SJSA1 (cell line): ENCODE measurements at regions not wholly inside any gene's neighbourhood (a gene's known extent, or its start where the extent isn't known, plus 50 kb on each side); places are given as distances from the start of the nearest gene placed in this dataset.

Experiments used
- DNase-seq, 2 experiments: peaks; one replicate each; pipeline ENCODE4 v3.0.0-alpha.2; 2015 to 2020; ENCODE audit warnings: low spot score in 2 of 2, low read depth in 1 of 2
- H3K27ac ChIP-seq: fragments of 250-450 bp; sonication (Bioruptor Pico); 2 replicates; pipeline ENCODE4 v1.5.1; 2020; ENCODE audit warnings: mild to moderate bottlenecking, moderate library complexity
- H3K27me3 ChIP-seq: fragments of 250-450 bp; sonication (Bioruptor Pico); replicated peaks from 2 replicates; pipeline ENCODE4 v1.5.1; 2020; ENCODE audit warnings: mild to moderate bottlenecking, moderate library complexity
- H3K36me3 ChIP-seq: fragments of 250-450 bp; sonication (Bioruptor Pico); 2 replicates; pipeline ENCODE4 v1.5.1; 2020; ENCODE audit warnings: mild to moderate bottlenecking
- H3K4me1 ChIP-seq: fragments of 250-450 bp; sonication (Bioruptor Pico); replicated peaks from 2 replicates; pipeline ENCODE4 v1.6.1; 2021; ENCODE audit warnings: mild to moderate bottlenecking
- H3K4me3 ChIP-seq: fragments of 250-450 bp; sonication (Bioruptor Pico); 2 replicates; pipeline ENCODE4 v1.5.1; 2020; ENCODE audit warnings: mild to moderate bottlenecking
- H3K9me3 ChIP-seq: fragments of 250-450 bp; sonication (Bioruptor Pico); replicated peaks from 2 replicates; pipeline ENCODE4 v1.5.1; 2020; ENCODE audit warnings: mild to moderate bottlenecking

GRCh38 chr10:116792817-116793216 lies 50.5 kb upstream of the HSPA12A start:
- Histone ChIP-seq H3K4me3 (no peak overlapping the region), H3K4me1 (peaks cover 2% of the 10 kb centered on the region; the same call in 1 of the 2 replicates), H3K27me3 (peaks cover 3% of the 10 kb centered on the region; the same call in 1 of the 2 replicates), H3K27ac (no peak overlapping the region), H3K36me3 (no peaks in the 10 kb centered on the region), H3K9me3 (no peaks in the 10 kb centered on the region)
- no peak for DNase-seq

DNA sequence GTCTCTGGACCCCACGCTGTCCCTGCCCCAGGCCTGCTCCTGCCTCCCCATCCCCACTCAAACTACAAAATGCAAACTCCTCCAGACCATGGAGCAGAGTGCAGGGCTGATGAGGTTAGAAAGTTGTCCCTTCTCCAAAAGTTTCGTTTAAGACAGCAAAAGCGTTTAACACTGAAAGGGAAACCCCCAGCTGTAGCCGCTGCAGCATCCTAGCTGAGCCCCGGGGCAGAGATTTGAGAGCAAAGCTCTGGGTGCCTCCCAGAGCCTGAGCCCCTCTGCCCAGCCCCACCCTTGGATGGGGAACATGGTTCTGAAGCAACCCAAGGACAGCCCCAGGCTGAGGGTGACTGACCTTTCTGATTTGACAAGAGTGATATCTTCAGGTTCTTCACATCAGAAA lies 52.8 kb upstream of the ENO4 start:
- H3K9me3 ChIP-seq: no peaks in the 10 kb centered on the region
- H3K4me3 ChIP-seq: no peak overlapping the region
- H3K27ac ChIP-seq: no peak overlapping the region
- no peak for DNase-seq
- H3K4me1 ChIP-seq: no peaks in the 10 kb centered on the region
- no peaks in the 10 kb centered on the region for H3K36me3 ChIP-seq
- peaks cover 3% of the 10 kb centered on the region; the same call in 1 of the 2 replicates for H3K27me3 ChIP-seq

DNA sequence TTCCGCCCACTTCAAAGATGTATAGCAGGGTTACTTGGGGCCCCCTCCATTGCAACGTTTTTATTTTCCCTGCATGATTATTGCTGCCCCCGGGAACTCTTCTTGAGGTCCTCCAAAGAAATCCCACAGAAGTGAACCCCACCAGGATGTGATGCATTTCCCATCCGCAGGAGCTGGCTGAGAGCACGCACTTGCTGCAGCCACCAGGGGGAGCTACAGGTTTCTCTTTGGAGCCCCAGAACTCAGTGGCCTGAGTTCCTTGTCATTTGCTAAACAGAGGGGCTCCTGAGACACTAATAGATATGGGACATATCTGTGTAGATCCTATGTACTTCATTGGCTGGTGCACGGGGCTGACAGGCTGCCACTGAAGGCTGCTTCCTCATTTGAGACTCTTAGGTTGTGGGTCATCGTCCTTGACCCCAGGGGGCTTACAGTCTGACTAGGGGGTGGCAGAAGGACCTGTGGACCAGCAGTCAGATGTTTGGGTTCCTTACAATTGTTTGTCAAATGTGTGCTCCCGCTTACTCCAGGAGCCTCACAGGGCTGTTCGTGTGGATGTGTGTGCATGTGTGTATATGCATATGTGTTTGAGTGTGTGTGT lies 52.3 kb upstream of the ENO4 start:
- Histone ChIP-seq H3K4me1 (no peaks in the 10 kb centered on the region), H3K4me3 (no peak overlapping the region), H3K27ac (no peak overlapping the region), H3K36me3 (no peaks in the 10 kb centered on the region), H3K9me3 (no peaks in the 10 kb centered on the region), H3K27me3 (peaks cover 3% of the 10 kb centered on the region; the same call in 1 of the 2 replicates)
- peak; percentile 50 to 72 for DNase-seq

DNA sequence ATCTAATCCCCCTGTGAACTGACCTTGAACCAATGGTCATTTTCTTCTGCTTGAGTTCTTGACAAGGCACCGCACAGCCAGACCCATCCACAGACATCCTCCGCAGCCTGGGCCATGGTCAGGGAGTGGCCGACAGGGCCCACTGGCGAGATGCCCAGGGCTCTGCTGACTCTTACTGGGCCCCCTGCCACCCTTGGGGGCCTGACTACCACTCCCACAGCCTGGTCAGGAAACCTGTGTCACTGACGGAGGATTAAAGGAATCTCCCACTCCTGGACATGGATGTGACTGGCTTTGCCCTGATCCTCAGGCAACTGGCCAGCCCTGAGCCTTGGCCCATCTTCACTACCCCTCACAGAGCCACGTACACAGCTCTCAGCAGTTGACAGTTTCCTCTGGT lies 50.4 kb upstream of the ENO4 start:
- no peaks in the 10 kb centered on the region for H3K4me1 ChIP-seq
- DNase-seq: no peak
- no peak overlapping the region for H3K27ac ChIP-seq
- H3K9me3 ChIP-seq: no peaks in the 10 kb centered on the region
- H3K4me3 ChIP-seq: no peak overlapping the region
- H3K27me3 ChIP-seq: peaks cover 3% of the 10 kb centered on the region; the same call in 1 of the 2 replicates
- no peaks in the 10 kb centered on the region for H3K36me3 ChIP-seq
